Fibroblast of villous mesenchyme (primary cell): ENCODE measurements at regions not wholly inside any gene's neighbourhood (a gene's known extent, or its start where the extent isn't known, plus 50 kb on each side); places are given as distances from the start of the nearest gene placed in this dataset.

ENCODE experiments used
- DNase-seq: peaks from one replicate; pipeline ENCODE4 v3.0.0-alpha.2; 2010; ENCODE audit warnings: low read depth
- H3K4me3 ChIP-seq: 2 replicates; pipeline ENCODE4 v1.5.1; 2011; ENCODE audit warnings: low read depth, mild to moderate bottlenecking, low read length
- CTCF ChIP-seq: IDR thresholded peaks from 2 replicates; pipeline ENCODE4 v1.5.1; 2012; ENCODE audit warnings: low read depth, mild to moderate bottlenecking, low read length; ENCODE audit not compliant: insufficient read depth

- no peak for DNase-seq
- no peak overlapping the region for H3K4me3 ChIP-seq
- no peak for TF ChIP-seq CTCF
Measured at GRCh38 chr13:40460116-40460515, 206.3 kb downstream of the FOXO1 start.

GRCh38 chr13:40464337-40465014, 202.0 kb downstream of the FOXO1 start:
- DNase-seq = no peak
- TF ChIP-seq CTCF = no peak
- H3K4me3 ChIP-seq = no peak overlapping the region

- no peak overlapping the region for H3K4me3 ChIP-seq
- DNase-seq = no peak
- no peak for TF ChIP-seq CTCF
Measured at GRCh38 chr13:40465015-40465390, 201.4 kb downstream of the FOXO1 start.

- DNase-seq = no peak
- TF ChIP-seq CTCF = no peak
- H3K4me3 ChIP-seq = no peak overlapping the region
Measured at GRCh38 chr13:40466272-40466671, 200.2 kb downstream of the FOXO1 start.

- no peak for DNase-seq
- H3K4me3 ChIP-seq = no peak overlapping the region
- TF ChIP-seq CTCF = no peak
Measured at GRCh38 chr13:40468227-40468838, 198.1 kb downstream of the FOXO1 start.

GRCh38 chr13:40469581-40470310, 196.7 kb downstream of the FOXO1 start:
- H3K4me3 ChIP-seq = no peak overlapping the region

More at GRCh38 chr13:40469581-40470310, 196.7 kb downstream of the FOXO1 start:
- no peak for TF ChIP-seq CTCF
- no peak for DNase-seq
